ENCODE measurements at regions not wholly inside any gene's neighbourhood (a gene's known extent, or its start where the extent isn't known, plus 50 kb on each side); places are given as distances from the start of the nearest gene placed in this dataset.
"Not testable (repeated sequence)": the region's sequence is repeated elsewhere in the genome, so short reads cannot be mapped to it uniquely, and the experiment has no call there.

DNA sequence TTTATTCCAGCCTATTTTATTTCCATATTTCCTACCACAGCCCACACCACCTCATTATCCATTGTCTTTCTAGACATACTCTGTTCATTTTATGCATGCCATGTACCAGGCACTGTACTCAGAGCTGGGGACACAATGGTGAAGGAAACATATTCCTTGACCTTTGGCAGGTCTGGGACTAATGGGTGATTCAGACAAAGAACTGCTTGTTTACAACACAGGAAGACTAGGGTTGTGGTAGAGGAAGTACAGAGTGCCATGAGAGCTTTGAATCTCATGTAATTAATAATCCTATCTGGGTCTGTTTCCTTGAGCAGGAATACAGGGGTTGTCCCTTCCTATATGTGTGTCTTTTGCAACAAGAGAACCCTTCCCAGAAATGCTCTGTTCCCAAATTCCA lies 75.1 kb upstream of the NUDT10 start:
- no peak overlapping the region for H2BK5ac ChIP-seq (ENCODE audit: low read length)
- no peak overlapping the region for H2BK15ac ChIP-seq (replicated peaks; ENCODE audit: low read depth)
- H3K23ac ChIP-seq (ENCODE audit: low read length), result no peak overlapping the region
- DNase-seq, result no peak
- H3K79me1 ChIP-seq (ENCODE audit: low read length), result no peaks in the 10 kb centered on the region
- H3K27me3 ChIP-seq (ENCODE audit: insufficient read depth, low read length, poor library complexity), result no peaks in the 10 kb centered on the region
- no peak overlapping the region for H4K8ac ChIP-seq (ENCODE audit: low read depth, low read length)
- no peak overlapping the region for H2BK120ac ChIP-seq (ENCODE audit: low read depth, low read length)
- H2AK5ac ChIP-seq (ENCODE audit: low read length), result no peak overlapping the region
- no peak overlapping the region for H3K27ac ChIP-seq (ENCODE audit: low read depth, low read length)
- no peak overlapping the region for H3K4me3 ChIP-seq (ENCODE audit: low read length)
- no peak overlapping the region for H3K4ac ChIP-seq (ENCODE audit: low read depth, low read length)
- no peaks in the 10 kb centered on the region for H3K4me1 ChIP-seq (ENCODE audit: control insufficient read depth, low read depth, low read length)
- no peaks in the 10 kb centered on the region for H3K79me2 ChIP-seq (ENCODE audit: control insufficient read depth, insufficient read depth, low read length)
- no peak overlapping the region for H4K5ac ChIP-seq (ENCODE audit: low read length)
- no peak overlapping the region for H3K9ac ChIP-seq (ENCODE audit: low read length)
- no peak overlapping the region for H3K4me2 ChIP-seq (ENCODE audit: low read length)
- H3K18ac ChIP-seq (ENCODE audit: low read length), result no peak overlapping the region
- no peaks in the 10 kb centered on the region for H3K36me3 ChIP-seq (ENCODE audit: control insufficient read depth, insufficient read depth, low read length)
- H3K56ac ChIP-seq (ENCODE audit: low read length), result no peak overlapping the region

DNA sequence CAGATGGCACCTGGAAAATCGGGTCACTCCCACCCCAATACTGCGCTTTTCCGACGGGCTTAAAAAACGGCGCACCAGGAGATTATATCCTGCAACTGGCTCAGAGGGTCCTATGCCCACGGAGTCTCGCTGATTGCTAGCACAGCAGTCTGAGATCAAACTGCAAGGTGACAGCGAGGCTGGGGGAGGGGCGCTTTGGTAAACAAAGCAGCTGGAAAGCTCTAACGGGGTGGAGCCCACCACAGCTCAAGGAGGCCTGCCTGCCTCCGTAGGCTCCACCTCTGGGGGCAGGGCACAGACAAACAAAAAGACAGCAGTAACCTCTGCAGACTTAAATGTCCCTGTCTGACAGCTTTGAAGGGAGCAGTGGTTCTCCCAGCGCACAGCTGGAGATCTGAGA lies 70.4 kb upstream of the NUDT10 start:
- peak; percentile 16 for DNase-seq
- not testable (repeated sequence) for H3K79me2 ChIP-seq (ENCODE audit: control insufficient read depth, insufficient read depth, low read length); H2AK5ac ChIP-seq (ENCODE audit: low read length); H3K4me3 ChIP-seq (ENCODE audit: low read length); H3K23ac ChIP-seq (ENCODE audit: low read length); H4K8ac ChIP-seq (ENCODE audit: low read depth, low read length); H3K4me1 ChIP-seq (ENCODE audit: control insufficient read depth, low read depth, low read length); H2BK15ac ChIP-seq (replicated peaks; ENCODE audit: low read depth); H3K56ac ChIP-seq (ENCODE audit: low read length); H3K9ac ChIP-seq (ENCODE audit: low read length); H3K27me3 ChIP-seq (ENCODE audit: insufficient read depth, low read length, poor library complexity); H3K4ac ChIP-seq (ENCODE audit: low read depth, low read length); H3K27ac ChIP-seq (ENCODE audit: low read depth, low read length); H3K36me3 ChIP-seq (ENCODE audit: control insufficient read depth, insufficient read depth, low read length); H2BK5ac ChIP-seq (ENCODE audit: low read length); H2BK120ac ChIP-seq (ENCODE audit: low read depth, low read length); H3K18ac ChIP-seq (ENCODE audit: low read length); H4K5ac ChIP-seq (ENCODE audit: low read length); H3K79me1 ChIP-seq (ENCODE audit: low read length); H3K4me2 ChIP-seq (ENCODE audit: low read length)
- no CpG with 5 or more reads among the region's 13 CpGs for WGBS (ENCODE audit: extremely low coverage, insufficient coverage, low lambda C conversion rate)

DNA sequence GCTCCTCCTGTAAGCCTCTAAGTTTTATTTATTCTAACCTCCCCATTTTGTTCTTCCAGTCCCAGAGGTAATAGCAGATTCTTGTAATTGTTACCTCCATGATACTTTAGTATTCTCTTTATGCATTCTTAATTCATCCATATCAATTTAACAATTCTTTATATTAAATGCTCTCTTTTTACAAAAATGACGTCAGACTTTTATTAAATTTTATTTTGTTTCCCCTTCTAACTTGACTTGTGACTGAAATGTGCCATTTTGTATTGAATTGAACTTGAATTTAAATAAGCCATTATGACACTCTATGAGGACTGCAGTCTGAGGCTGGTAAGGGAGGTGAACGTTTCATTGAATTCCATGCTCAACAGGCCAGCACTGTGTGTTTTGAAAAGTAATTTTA lies 60.0 kb upstream of the NUDT10 start:
- Histone ChIP-seq H4K8ac (ENCODE audit: low read depth, low read length) (no peak overlapping the region), H3K79me2 (ENCODE audit: control insufficient read depth, insufficient read depth, low read length) (no peaks in the 10 kb centered on the region), H3K36me3 (ENCODE audit: control insufficient read depth, insufficient read depth, low read length) (no peaks in the 10 kb centered on the region), H3K4me2 (ENCODE audit: low read length) (no peak overlapping the region), H2BK120ac (ENCODE audit: low read depth, low read length) (no peak overlapping the region), H3K4me3 (ENCODE audit: low read length) (no peak overlapping the region), H3K4ac (ENCODE audit: low read depth, low read length) (no peak overlapping the region), H2AK5ac (ENCODE audit: low read length) (no peak overlapping the region), H3K27ac (ENCODE audit: low read depth, low read length) (no peak overlapping the region), H3K27me3 (ENCODE audit: insufficient read depth, low read length, poor library complexity) (no peaks in the 10 kb centered on the region), H2BK15ac (replicated peaks; ENCODE audit: low read depth) (no peak overlapping the region), H3K56ac (ENCODE audit: low read length) (no peak overlapping the region), H3K4me1 (ENCODE audit: control insufficient read depth, low read depth, low read length) (no peaks in the 10 kb centered on the region), H4K5ac (ENCODE audit: low read length) (no peak overlapping the region), H3K79me1 (ENCODE audit: low read length) (no peaks in the 10 kb centered on the region), H3K18ac (ENCODE audit: low read length) (no peak overlapping the region), H2BK5ac (ENCODE audit: low read length) (no peak overlapping the region), H3K9ac (ENCODE audit: low read length) (no peak overlapping the region), H3K23ac (ENCODE audit: low read length) (no peak overlapping the region)
- 100% methylated on average over 1 of the region's 2 CpGs for WGBS (ENCODE audit: extremely low coverage, insufficient coverage, low lambda C conversion rate)
- DNase-seq, result no peak

DNA sequence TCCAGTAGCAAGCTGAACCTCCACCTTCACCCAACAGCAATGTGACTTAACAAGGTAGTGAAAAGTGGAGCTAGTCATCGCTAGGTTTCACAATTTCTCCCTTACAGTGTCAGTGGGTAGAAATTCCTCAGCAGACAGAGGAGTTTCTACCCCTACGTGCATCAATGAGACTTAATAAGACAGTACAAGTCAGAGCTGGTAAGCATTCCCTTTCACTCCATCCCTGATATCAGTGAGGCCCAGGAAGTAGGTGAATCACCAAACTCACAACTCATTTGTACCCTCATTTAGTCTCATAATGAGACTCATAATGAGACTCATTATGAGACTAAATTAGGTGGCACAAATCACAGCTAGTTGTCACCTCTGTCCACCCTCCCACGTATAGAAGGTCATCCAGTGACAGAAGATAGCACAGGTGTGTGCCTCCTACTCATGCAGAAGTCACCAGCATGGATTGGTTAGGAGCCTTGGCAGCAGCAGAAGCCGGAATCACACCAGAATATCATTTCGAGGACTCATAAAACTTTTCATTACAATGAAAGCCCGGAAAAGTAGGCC lies 50.8 kb upstream of the NUDT10 start:
- Histone ChIP-seq H3K9ac (ENCODE audit: low read length) (no peak overlapping the region), H3K4me3 (ENCODE audit: low read length) (no peak overlapping the region), H2BK120ac (ENCODE audit: low read depth, low read length) (no peak overlapping the region), H3K4me2 (ENCODE audit: low read length) (no peak overlapping the region), H3K79me2 (ENCODE audit: control insufficient read depth, insufficient read depth, low read length) (no peaks in the 10 kb centered on the region), H2BK5ac (ENCODE audit: low read length) (no peak overlapping the region), H3K27ac (ENCODE audit: low read depth, low read length) (no peak overlapping the region), H3K27me3 (ENCODE audit: insufficient read depth, low read length, poor library complexity) (no peaks in the 10 kb centered on the region), H3K79me1 (ENCODE audit: low read length) (no peaks in the 10 kb centered on the region), H3K4ac (ENCODE audit: low read depth, low read length) (no peak overlapping the region), H3K23ac (ENCODE audit: low read length) (no peak overlapping the region), H2AK5ac (ENCODE audit: low read length) (no peak overlapping the region), H3K36me3 (ENCODE audit: control insufficient read depth, insufficient read depth, low read length) (no peaks in the 10 kb centered on the region), H3K4me1 (ENCODE audit: control insufficient read depth, low read depth, low read length) (no peaks in the 10 kb centered on the region), H4K5ac (ENCODE audit: low read length) (no peak overlapping the region), H4K8ac (ENCODE audit: low read depth, low read length) (no peak overlapping the region), H3K56ac (ENCODE audit: low read length) (no peak overlapping the region), H2BK15ac (replicated peaks; ENCODE audit: low read depth) (no peak overlapping the region), H3K18ac (ENCODE audit: low read length) (no peak overlapping the region)
- no CpG with 5 or more reads among the region's 6 CpGs for WGBS (ENCODE audit: extremely low coverage, insufficient coverage, low lambda C conversion rate)
- DNase-seq, result no peak
